ENCODE measurements at regions not wholly inside any gene's neighbourhood (a gene's known extent, or its start where the extent isn't known, plus 50 kb on each side); places are given as distances from the start of the nearest gene placed in this dataset.
A peak's percentile ranks its signal among the peaks of the same experiment; 100 is the strongest.

DNA sequence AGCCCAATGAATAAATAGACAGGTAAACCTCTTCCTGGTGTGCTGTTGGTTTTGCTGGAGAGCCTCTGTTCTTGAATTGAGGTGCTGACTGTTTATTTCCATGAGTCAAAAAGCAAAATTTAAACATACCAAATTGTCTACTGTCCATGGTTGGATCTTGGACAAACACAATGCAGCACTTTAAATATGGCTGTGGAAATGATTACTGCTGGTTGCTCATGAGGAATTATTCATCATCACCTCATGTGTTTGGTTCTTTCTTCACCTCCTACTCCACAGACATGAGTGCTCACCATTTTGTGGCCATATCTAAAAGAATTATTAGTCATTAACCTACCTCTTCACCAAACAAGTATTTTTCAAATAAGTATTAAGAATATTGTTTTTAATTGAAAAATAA lies 85.3 kb upstream of the GALNT5 start:
- intact Hi-C loops (cut with DNase I): loop anchor here (10.0 kb wide), 1 partner anchor 837 kb away; the partner anchor contains the start of gene NR4A2
- Histone ChIP-seq H3K36me3 (no peaks in the 10 kb centered on the region), H3K4me3 (no peak overlapping the region), H3K9me3 (no peaks in the 10 kb centered on the region), H3K27ac (no peak overlapping the region), H3K27me3 (no peaks in the 10 kb centered on the region), H3K4me1 (peaks cover 0 to 17% (median 11%) of the 10 kb centered on the region in 4 donors)
- TF ChIP-seq POLR2A (IDR thresholded peaks at IDR 0.05) (no peak), EP300 (IDR thresholded peaks at IDR 0.05) (no peak), POLR2AphosphoS5 (IDR thresholded peaks at IDR 0.05) (no peak)
- TF ChIP-seq, protein P1, sequence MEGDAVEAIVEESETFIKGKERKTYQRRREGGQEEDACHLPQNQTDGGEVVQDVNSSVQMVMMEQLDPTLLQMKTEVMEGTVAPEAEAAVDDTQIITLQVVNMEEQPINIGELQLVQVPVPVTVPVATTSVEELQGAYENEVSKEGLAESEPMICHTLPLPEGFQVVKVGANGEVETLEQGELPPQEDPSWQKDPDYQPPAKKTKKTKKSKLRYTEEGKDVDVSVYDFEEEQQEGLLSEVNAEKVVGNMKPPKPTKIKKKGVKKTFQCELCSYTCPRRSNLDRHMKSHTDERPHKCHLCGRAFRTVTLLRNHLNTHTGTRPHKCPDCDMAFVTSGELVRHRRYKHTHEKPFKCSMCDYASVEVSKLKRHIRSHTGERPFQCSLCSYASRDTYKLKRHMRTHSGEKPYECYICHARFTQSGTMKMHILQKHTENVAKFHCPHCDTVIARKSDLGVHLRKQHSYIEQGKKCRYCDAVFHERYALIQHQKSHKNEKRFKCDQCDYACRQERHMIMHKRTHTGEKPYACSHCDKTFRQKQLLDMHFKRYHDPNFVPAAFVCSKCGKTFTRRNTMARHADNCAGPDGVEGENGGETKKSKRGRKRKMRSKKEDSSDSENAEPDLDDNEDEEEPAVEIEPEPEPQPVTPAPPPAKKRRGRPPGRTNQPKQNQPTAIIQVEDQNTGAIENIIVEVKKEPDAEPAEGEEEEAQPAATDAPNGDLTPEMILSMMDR (IDR thresholded peaks at IDR 0.05): no peak
- no peak for DNase-seq

DNA sequence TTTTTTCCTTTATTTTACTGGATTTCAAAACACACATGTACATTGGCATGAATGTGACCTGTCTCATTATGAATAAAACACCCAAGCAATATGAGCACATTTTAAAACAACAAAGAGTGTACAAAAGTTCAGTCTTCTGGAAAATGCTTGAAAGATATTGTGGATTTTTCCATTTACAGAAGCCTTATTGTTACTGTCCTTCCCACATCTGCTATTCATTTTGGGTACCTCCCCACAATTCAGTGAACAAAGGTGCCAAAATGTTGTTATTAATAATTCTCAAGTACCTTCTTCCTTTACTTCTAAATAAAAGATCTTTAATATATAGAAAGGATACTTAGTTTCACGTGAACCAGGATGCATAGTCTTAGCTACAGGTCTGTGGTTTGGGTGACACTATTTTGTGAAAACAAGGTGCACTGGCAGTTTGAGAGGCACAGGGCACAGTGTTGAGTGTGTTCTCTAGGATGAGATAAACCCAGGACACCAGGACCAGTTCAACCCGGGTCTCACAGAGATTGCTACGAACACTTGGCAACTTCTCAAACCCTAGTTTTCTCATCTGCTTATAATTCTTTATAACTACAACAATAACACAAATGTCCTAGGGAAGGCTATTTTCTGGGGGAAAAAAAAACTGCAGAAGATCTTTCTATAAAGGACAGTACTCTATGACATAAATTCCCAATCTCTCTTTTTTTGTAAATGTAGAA lies 84.5 kb upstream of the GALNT5 start:
- intact Hi-C loops (cut with DNase I): loop anchor here (10.0 kb wide), 1 partner anchor 838 kb away; the partner anchor contains the start of gene NR4A2
- no peak for DNase-seq
- WGBS, 2 donors: 61 to 67% methylated on average over 3 of the region's 3 CpGs

DNA sequence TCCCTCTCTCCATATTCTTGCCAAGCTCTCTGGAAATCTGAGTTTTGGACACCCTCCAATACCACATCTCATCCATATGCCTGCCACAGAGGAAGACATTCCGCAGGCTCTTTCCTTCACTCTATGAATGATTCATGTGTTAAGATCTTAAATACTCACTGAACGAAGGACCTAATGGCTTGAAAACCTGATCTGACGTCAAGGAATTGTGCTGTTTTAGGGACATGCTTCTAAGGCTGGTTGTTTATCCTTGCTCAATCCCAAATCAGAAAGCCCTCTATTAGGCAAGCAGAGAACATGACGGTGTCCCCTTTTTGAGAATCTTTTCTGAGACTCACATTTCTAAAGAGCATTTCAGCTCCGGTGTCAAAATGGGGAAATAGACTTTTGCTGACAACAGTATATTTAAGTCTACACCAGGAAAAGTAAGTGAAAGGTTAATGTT lies 83.7 kb upstream of the GALNT5 start:
- TF ChIP-seq POLR2AphosphoS5 (IDR thresholded peaks at IDR 0.05): peak; percentile 45 to 81 (median 74)
- TF ChIP-seq POLR2A (IDR thresholded peaks at IDR 0.05): no peak
- TF ChIP-seq EP300 (IDR thresholded peaks at IDR 0.05): peak in 2 of 4 donors; percentile 5 to 14
- TF ChIP-seq, protein P1 (IDR thresholded peaks at IDR 0.05): no peak
- no peaks in the 10 kb centered on the region for H3K36me3 ChIP-seq
- H3K27me3 ChIP-seq: no peaks in the 10 kb centered on the region
- no peak overlapping the region for H3K4me3 ChIP-seq
- DNase-seq: no peak
- peaks cover 0 to 17% (median 11%) of the 10 kb centered on the region in 4 donors for H3K4me1 ChIP-seq
- no peaks in the 10 kb centered on the region for H3K9me3 ChIP-seq
- WGBS, 2 donors: 65 to 83% methylated on average over 5 of the region's 5 CpGs
- H3K27ac ChIP-seq: peak overlapping the region in 3 of 4 donors; percentile 3 to 69 (median 45)
- intact Hi-C loops (cut with DNase I): loop anchor here (10.0 kb wide), 1 partner anchor 839 kb away; the partner anchor contains the start of gene NR4A2

More for the DNA sequence above, 84.5 kb upstream of the GALNT5 start:
- Histone ChIP-seq H3K36me3 (no peaks in the 10 kb centered on the region), H3K27ac (peak overlapping the region in 2 of 4 donors; percentile 45 to 69), H3K4me1 (peaks cover 0 to 17% (median 11%) of the 10 kb centered on the region in 4 donors), H3K9me3 (no peaks in the 10 kb centered on the region), H3K27me3 (no peaks in the 10 kb centered on the region), H3K4me3 (no peak overlapping the region)
- TF ChIP-seq, protein P1 (IDR thresholded peaks at IDR 0.05): no peak
- TF ChIP-seq POLR2A (IDR thresholded peaks at IDR 0.05): no peak
- TF ChIP-seq POLR2AphosphoS5 (IDR thresholded peaks at IDR 0.05): no peak
- TF ChIP-seq EP300 (IDR thresholded peaks at IDR 0.05): no peak

DNA sequence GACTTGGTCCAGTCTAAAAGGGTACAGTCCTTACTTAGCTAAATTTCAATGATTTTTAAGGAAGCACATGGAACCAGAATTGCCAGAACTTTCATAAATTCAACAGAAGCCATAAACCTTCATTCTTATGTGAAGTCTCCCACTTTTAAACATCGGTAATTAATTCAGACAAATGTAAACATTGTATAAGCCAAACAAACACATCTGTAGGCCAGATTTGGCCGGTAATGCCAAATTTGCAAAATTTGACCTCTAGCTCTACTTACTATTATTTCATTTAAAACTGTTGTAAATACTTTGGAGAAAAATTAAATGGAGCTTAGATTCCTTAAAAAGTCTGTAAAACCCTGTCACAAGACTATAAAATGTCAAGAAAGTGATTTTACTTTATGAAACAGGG lies 83.2 kb upstream of the GALNT5 start:
- DNase-seq: no peak
- Histone ChIP-seq H3K4me3 (no peak overlapping the region), H3K27me3 (no peaks in the 10 kb centered on the region), H3K36me3 (no peaks in the 10 kb centered on the region), H3K9me3 (no peaks in the 10 kb centered on the region), H3K27ac (peak overlapping the region in 3 of 4 donors; percentile 3 to 69 (median 45)), H3K4me1 (peaks cover 0 to 17% (median 11%) of the 10 kb centered on the region in 4 donors)
- 76 to 79% methylated on average over 2 of the region's 2 CpGs for WGBS, 2 donors
- TF ChIP-seq, protein P1 (IDR thresholded peaks at IDR 0.05): no peak
- TF ChIP-seq EP300 (IDR thresholded peaks at IDR 0.05): no peak
- no peak for TF ChIP-seq POLR2A (IDR thresholded peaks at IDR 0.05)
- TF ChIP-seq POLR2AphosphoS5 (IDR thresholded peaks at IDR 0.05): no peak
- intact Hi-C loops (cut with DNase I): loop anchor here (10.0 kb wide), 1 partner anchor 840 kb away; the partner anchor contains the start of gene NR4A2

All from sigmoid colon (tissue), 6 donors.